HG02798 (cell line): ENCODE measurements at regions not wholly inside any gene's neighbourhood (a gene's known extent, or its start where the extent isn't known, plus 50 kb on each side); places are given as distances from the start of the nearest gene placed in this dataset.

Experiments used
- ATAC-seq: cut with Tn5 transposase; IDR thresholded peaks from one replicate; pipeline ENCODE4 v1.9.1; 2021; ENCODE audit warnings: mild to moderate bottlenecking; ENCODE audit not compliant: unreplicated experiment, poor library complexity

DNA sequence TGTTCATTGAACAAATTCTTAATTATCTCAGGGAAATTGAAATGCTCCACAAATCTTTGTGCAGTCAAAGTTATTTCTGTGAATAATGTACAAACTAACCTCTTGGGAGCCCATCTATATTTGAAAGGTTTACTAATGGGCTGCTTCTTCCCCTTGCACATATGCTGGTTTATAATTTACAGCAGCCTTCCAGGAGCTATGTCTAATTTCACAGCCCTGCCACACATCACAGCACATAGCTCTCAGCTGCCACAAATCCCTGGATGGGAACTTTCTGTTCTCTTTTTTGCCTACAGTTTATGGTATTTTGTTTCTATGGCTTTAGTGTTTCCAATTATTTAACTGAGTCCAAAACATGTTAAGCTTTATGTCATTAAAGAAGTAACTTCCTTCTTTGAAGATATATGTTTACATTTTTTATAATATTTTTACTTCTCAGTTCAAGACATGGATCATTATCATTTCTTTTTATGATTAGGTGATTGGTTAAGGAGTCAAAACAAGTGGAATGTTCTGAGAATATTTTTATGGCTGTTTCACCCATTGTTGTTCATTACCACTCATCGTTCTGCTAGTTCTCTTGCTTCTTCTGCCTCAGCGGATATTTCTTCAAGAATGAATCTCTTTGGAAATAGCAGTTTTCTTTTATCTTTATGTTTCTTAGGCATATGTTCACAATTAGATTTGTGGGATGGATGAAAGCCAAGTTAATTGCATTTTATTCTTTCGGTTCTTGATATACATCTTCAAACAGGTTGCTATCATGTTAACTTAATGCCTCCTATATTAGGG lies 475.6 kb upstream of the MIS18BP1 start:
- no peak for ATAC-seq

DNA sequence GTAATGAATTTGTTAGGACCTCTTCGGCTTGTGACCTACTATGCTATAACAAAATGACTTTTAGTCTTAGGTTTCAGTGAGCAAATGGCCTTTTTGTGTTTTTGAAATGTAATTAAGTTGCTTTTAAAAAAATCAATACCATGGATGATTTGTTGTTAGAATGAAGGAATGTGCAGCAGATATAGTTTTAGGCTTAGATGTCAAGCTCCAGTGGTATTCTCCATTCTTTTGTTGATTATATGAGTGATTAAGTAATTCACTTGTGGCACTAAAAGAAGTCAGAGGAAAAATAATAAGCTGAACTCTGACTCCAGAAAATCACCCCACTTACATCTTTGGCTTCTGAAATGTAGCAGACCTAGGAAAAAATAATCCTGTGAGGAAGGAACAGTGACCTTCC lies 474.1 kb upstream of the MIS18BP1 start:
- ATAC-seq, result no peak

DNA sequence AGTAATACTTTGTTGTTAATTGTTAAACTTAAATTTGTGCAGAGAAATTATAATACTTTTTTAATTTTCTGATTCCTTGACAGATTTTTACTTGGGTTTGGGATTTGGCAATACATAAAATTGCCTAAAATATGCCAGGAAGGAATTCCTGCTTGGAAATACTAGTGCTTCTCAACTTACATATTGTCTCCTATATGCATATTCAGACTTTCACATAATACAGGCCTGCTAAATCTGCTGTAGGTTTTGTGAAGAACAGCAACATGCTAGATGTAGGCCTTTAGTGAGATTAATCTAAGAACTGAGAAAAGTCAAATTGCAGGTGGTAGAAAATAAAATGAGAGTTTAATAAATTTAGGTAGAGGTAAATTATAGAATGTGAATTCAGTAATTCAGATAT lies 468.5 kb upstream of the MIS18BP1 start:
- no peak for ATAC-seq

DNA sequence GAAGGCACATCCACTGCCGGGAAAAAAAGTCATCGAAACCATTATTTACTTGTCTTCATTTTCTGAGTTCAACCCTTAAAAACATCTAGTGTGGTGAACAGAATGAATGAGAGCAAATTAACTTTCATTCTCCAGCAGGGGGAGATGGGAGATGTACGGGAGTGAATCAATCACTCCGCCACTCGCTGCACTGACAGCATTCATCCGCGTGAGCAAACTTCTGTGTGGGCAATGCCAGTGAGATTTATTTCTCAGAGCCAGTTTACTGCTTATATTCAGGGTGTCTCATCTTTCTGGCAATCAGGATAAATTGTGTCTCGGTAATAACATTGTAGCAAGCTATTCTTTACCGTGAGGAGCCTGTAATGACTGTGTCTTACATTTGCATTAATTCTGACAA lies 463.6 kb upstream of the MIS18BP1 start:
- no peak for ATAC-seq

DNA sequence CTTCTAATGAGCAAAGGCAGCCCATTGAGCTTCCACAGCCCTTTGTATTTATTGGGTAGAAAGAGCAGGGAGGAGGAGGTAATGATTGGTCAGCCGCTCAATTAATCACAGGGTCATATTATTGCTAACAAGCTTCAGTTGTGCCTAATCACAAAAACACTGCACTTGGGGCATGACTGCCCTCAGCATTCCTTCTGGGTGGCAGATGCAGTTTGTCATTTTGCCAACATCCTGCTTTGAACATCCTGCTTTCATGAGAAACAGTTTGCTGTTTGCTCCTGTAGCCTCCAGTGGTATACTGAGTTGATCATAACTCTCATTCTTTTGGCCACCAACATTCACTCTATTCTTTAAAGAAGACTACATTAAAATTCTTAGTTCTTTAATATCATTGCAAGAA lies 462.9 kb upstream of the MIS18BP1 start:
- ATAC-seq, result no peak

DNA sequence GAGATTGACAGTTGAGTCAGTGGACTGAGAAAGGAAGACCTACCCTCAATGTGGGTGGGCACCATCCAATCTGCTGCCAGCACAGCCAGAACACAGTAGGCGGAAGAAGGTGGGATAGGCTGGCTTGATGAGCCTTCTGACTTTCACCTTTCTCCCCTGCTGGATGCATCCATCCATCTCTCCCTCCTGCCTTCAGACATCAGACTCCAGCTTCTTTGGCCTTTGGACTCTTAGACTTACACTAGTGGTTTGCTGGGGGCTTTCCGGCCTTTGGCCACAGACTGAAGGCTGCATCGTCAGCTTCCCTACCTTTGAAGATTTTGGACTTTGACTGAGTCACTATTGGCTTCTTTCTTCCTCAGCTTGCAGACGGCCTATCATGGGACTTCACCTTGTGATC lies 456.5 kb upstream of the MIS18BP1 start:
- ATAC-seq, result no peak

DNA sequence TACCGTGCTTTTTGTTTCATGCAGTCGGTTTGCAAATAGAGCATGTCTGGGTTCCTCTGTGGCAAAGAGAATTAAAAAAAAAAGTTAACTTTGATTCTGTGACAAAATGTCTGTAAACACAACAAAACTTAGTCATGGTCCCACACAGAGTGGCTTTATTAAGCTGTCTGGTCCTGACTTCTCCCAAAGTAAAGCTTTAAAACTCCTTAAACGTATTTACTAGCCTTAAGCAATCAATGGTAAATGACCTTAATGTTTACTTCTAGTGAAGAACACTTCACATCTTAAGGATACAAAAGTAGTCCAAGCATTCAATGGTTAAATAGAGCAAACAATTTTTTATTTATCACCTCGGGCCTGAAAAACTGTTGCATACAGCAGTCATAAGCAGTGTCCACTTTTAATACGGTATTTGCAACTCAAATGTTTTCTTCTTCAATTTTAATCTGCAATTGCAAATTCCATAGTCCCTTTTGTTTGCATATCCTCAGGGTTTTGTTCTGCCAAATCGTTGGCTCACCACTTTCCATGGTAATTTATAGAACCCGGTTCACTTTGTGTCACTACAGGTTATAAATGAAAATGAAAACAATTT lies 453.0 kb upstream of the MIS18BP1 start:
- ATAC-seq, result no peak

DNA sequence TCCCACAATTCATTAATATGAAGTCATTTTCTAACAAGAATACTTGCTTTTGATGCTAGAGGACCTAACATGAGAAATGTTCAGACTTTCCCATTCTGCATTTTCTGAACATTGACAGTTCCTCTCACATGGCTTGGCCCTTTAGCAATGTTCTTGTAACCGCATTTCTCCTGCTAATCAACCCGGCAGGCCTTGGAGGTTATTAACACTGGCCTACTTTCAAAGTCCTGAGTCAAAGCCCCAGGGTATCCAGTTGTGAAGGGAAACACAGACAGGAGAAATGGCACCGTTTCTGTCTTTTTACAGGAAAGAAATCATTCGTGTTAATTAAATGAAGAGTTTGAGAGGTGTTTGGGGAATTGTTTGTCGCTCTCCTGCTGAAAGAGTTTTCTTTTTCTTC lies 446.5 kb upstream of the MIS18BP1 start:
- no peak for ATAC-seq

DNA sequence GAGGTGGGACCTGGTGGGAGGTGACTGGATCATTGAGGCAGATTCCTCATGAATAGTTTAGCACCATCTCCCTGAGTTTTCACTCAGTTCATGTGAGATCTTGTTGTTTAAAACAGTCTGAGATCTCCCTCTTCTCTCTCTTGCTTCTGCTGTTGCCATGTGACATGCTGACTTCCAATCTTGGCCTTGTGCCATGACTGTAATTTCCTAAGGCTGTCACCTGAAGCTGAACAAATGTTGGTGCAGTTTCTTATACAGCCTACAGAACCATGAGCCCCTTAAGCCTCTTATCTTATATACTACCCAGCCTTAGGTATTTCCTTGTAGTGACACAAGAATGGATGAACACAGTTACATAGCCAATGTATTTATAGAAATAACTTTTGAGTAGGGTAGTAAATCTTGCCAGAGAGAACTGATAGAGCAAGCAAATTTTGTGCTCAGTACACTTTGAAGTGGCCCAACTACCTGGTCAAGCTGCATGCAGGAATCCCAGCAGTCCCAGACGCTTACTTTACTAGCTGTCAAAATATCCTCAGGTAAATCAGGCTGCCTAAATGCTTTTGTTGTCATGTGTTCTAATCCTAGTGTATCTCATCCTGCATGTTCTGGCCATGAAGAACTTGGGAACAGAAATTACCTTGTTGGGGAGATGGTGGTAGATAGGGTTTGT lies 445.6 kb upstream of the MIS18BP1 start:
- ATAC-seq, result no peak

DNA sequence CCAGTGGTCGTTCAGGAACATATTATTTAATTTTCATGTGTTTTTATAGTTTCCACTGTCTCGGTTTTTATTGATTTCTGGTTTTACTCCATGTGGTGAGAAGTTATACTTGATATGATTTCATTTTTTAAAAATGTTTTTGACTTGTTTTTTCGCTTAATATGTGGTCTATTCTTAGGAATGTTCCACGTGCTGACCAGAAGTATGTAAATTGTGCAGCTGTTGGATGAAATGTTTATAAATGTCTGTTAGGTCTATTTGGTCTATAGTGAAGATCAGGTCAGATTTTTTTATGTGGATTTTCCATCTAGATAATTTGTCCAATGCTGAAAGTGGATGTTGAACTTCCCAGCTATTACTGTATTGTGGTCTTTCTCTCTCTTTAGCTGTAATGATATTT lies 433.8 kb upstream of the MIS18BP1 start:
- ATAC-seq, result no peak

DNA sequence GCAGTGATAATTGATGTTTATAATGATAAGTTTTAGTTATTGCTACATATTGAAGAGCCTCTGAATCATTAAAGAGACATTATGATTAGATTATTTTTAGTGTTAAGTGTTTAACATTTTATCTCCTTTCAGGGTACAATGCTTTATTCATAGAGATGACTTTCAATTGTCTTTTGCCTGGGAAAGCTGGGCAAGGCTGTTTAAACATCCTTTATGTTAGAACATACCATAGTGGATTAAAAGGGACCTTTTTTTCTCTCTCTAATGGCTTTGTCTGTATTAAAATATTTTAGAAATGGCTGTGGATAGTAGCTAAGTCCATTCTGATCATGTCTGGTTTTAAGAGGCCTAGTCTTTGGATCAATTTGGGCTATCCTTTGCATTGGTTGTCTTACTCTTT lies 427.5 kb upstream of the MIS18BP1 start:
- no peak for ATAC-seq

DNA sequence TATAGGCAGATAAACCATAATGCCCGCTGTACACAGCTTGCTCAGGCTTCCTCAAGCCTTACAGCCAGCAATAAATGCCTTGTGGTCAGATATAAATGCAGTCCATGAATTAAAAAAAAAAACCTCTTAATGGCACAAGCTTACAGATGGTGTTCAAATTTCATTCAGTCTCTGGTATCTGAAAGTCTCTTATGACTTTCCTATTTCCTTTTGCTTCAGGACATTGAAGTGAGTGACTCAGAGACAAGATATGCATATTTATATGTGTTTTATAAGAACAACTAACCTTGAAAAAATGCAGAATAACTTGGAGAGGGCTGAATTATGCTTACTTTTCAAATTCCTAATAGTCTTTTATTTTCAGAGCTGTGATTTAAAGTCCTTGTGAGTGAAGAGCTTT lies 426.9 kb upstream of the MIS18BP1 start:
- ATAC-seq, result no peak

DNA sequence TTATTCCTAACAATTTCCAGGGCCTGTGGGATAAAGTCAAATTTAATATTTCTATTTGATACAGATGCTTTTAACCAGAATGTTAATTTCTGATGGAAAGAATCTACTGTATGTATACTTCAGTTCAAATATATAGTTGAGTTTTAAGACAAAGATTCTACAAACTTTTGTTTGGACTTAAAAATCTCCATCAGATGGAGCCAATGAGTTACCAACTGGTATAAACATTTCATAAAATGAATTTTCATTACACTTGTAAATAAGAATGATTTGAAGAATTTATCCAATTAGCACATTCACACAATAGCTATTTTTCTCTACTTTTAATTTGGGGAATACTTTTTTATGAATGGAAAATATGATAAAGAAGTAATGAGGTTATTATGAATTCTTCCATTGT lies 425.2 kb upstream of the MIS18BP1 start:
- no peak for ATAC-seq

DNA sequence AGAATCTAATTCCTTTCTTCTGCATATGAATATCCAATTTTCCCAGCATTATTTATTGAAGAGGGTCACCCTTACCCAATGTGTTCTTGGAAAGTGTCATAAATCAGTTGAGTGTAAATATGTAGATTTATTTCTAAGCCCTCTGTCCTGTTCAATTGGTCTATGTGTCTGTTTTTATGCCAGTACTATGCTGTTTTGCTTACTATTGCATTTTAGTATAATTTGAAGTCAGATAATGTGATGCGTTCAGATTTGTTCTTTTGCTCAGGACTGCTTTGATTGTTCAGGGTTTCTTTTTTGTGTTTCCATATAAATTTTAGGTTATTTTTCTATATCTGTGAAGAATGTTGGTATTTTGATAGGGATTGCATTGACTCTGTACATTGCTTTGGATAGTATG lies 420.4 kb upstream of the MIS18BP1 start:
- ATAC-seq, result no peak

DNA sequence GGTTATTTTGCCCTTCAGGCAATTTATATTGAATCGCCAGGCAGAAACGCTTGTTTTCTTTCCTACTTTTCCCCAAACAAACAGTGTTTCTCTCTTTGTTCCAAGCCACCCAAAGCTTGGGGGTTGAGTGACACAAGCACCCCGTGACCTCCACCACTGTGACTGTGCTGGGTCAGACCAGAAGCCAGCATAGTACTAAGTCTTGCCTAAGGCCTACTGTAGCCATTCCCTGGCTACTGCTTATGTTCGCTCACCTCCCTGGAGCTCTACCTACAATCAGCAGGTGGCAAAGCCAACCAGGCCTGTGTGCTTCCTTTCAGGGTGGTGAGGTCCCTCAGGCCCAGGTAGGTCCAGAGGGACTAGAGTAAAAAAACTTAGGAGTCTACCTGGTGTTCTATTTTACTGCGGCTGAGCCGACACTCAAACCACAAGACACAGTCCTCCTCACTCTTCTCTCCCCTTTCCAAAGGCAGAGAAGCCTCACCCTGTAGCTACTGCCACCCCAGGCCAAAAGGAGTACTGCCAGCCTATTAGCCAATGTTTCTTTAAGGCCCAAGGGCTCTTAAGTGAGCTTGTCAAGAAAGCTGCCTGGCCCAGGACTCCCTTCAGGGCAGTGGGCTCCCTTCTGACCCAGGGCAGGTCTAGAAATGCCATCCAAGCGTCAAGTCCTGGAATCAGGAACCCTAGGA lies 411.8 kb upstream of the MIS18BP1 start:
- ATAC-seq, result no peak

DNA sequence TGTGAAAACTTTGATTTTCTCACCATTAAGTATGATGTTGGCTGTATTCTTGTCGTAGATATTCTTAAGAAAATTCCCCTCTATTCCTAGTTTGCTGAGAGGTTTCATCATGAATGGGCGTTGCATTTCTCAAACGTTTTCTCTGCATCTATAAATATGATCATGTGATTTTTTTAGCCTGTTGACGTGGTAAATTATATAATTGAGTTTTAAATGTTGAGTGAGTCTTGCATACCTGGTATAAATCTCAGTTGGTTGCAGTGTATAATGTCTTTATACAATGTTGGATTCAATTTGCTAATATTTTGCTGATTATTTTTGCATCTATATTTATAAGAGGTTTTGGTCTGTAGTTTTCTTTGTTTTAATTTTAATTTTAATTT lies 405.9 kb upstream of the MIS18BP1 start:
- ATAC-seq, result no peak

DNA sequence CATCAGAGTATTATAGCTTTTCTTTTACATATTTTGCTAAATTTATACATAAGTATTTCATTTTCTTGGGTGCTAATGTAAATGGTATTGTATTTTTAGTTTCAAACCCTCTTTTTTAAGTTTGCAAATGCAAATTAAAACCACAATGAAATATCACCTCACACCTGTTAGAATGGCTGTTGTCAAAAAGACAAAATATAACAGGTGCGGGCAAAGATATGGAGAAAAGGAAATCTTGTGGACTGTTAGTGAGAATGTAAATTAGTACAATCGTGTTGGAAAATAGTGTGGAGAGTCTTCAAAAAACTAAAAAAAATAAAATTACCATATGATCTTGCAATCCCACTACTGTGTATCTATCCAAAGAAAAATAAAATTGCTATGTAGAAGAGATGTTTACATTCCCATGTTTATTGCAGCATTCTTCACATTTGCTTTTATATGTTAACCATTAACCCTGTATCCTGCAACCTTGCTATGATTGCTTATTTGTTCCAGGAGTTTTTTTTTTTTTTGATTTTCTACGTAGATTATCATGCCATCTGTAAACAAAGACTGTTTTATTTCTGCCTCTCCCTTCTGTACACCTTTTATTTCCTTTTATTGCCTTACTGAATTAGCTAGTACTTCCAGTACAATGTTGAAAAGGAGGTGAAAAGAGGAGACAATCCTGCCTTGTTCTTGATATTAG lies 405.4 kb upstream of the MIS18BP1 start:
- ATAC-seq, result no peak

DNA sequence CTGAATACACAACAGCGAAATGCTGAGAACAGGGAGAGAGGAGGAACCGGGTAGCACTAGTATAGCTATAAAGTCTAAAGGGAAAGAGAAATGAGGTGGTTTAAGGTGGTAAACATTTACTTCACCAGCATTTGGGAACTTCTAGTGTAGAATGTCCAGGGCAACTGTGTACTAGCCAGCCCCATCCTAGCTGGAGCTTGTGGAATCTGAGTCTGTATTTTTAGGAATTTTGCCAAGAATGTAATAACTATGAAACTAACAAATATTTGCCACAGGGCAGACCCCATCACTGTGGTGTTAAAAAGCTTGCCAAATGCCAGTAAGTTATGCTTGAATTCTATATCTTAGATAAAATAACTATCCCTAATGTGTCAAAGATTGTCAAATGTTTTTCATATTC lies 398.9 kb upstream of the MIS18BP1 start:
- no peak for ATAC-seq

DNA sequence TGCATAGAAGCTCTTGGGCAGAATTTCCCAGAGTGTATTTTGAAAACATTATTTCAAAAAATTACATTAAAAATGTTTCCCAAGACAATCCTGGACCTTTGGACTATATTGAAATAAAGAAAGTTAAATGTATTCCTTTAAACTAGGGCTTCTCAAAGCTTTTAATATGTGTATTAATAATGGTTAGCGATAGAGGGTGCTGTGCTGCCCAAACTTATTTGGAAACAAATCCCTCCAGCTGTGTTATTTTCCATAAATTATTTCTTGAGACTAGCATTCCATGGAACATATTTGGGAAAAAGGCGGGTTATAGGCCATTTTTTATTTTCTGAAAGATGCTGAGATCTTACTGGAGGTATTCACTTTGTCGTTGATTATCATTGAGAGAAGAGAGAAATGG lies 397.8 kb upstream of the MIS18BP1 start:
- no peak for ATAC-seq

DNA sequence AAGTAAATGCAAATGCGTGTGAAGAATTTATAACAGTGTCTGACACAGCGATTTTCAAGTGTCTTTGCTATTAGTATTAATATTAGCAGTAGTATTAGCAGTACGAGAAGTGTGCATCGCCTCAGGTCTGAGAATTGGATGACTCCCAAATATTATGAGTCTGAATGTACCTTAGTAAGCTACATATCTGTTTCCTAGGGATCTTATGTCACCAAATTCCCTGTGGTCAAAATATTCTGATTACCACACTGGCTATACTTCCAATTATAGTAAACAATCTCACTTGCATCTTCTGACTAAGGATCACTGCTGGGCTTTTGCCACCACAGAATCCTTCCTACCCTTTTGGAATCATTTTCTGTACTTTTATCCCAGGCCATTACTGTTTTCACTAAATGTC lies 396.0 kb upstream of the MIS18BP1 start:
- no peak for ATAC-seq

DNA sequence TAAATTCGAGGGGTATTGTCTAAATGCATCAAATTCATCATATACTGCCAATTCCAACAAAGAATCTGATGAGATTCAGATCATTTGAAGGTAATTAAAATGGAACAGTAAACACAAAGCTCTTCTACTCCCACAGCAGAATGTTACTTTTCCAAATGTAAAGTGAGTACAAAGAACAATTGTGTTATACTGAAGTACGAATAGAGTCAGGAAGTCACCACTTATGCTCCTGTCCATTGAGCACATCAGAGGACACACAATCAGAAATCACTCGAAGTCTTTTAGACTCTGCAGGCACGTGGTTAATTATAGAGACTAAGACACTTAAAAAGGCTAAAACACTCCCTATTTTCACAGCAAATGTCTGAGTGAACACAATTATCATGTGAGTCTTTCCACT lies 388.5 kb upstream of the MIS18BP1 start:
- no peak for ATAC-seq
